ENCODE measurements at regions not wholly inside any gene's neighbourhood (a gene's known extent, or its start where the extent isn't known, plus 50 kb on each side); places are given as distances from the start of the nearest gene placed in this dataset.
A peak's percentile ranks its signal among the peaks of the same experiment; 100 is the strongest.

GRCh38 chr6:105810105-105810921 lies 275.8 kb upstream of the PRDM1 start:
- peak; percentile 24 for DNase-seq

GRCh38 chr6:105808571-105808970 lies 277.6 kb upstream of the PRDM1 start:
- DNase-seq, result no peak

GRCh38 chr6:105807905-105808304 lies 278.2 kb upstream of the PRDM1 start:
- no peak for DNase-seq

GRCh38 chr6:105806486-105806920 lies 279.6 kb upstream of the PRDM1 start:
- no peak for DNase-seq

GRCh38 chr6:105805501-105806023 lies 280.6 kb upstream of the PRDM1 start:
- no peak for DNase-seq

- no peak for DNase-seq
Observed at GRCh38 chr6:105804424-105804823, 281.7 kb upstream of the PRDM1 start.

- DNase-seq, result no peak
Observed at GRCh38 chr6:105804000-105804399, 282.1 kb upstream of the PRDM1 start.

GRCh38 chr6:105803442-105803841 lies 282.7 kb upstream of the PRDM1 start:
- no peak for DNase-seq

- no peak for DNase-seq
Observed at GRCh38 chr6:105802703-105803102, 283.4 kb upstream of the PRDM1 start.

GRCh38 chr6:105800871-105801270 lies 285.3 kb upstream of the PRDM1 start:
- DNase-seq, result no peak

- no peak for DNase-seq
Observed at GRCh38 chr6:105800398-105800797, 285.7 kb upstream of the PRDM1 start.

- no peak for DNase-seq
Observed at GRCh38 chr6:105799056-105799455, 287.1 kb upstream of the PRDM1 start.

GRCh38 chr6:105797983-105798453 lies 288.1 kb upstream of the PRDM1 start:
- no peak for DNase-seq

- no peak for DNase-seq
Observed at GRCh38 chr6:105797286-105797979, 288.7 kb upstream of the PRDM1 start.

GRCh38 chr6:105795913-105796517 lies 290.1 kb upstream of the PRDM1 start:
- no peak for DNase-seq

- DNase-seq, result no peak
Observed at GRCh38 chr6:105795366-105795765, 290.8 kb upstream of the PRDM1 start.

- no peak for DNase-seq
Observed at GRCh38 chr6:105794870-105795269, 291.3 kb upstream of the PRDM1 start.

GRCh38 chr6:105794239-105794638 lies 291.9 kb upstream of the PRDM1 start:
- DNase-seq, result no peak

- peak; percentile 6 for DNase-seq
Observed at GRCh38 chr6:105793130-105793529, 293.0 kb upstream of the PRDM1 start.

GRCh38 chr6:105791583-105792318 lies 294.4 kb upstream of the PRDM1 start:
- DNase-seq, result no peak

GRCh38 chr6:105791179-105791578 lies 295.0 kb upstream of the PRDM1 start:
- no peak for DNase-seq

- no peak for DNase-seq
Observed at GRCh38 chr6:105790635-105791034, 295.5 kb upstream of the PRDM1 start.

- no peak for DNase-seq
Observed at GRCh38 chr6:105789935-105790334, 296.2 kb upstream of the PRDM1 start.
